GM18868 (cell line): ENCODE measurements at regions not wholly inside any gene's neighbourhood (a gene's known extent, or its start where the extent isn't known, plus 50 kb on each side); places are given as distances from the start of the nearest gene placed in this dataset.
"Not testable (repeated sequence)": the region's sequence is repeated elsewhere in the genome, so short reads cannot be mapped to it uniquely, and the experiment has no call there.

Source experiments
- ATAC-seq: cut with Tn5 transposase; IDR thresholded peaks from one replicate; pipeline ENCODE4 v1.9.1; 2021; ENCODE audit warnings: mild to moderate bottlenecking, moderate library complexity; ENCODE audit not compliant: unreplicated experiment

DNA sequence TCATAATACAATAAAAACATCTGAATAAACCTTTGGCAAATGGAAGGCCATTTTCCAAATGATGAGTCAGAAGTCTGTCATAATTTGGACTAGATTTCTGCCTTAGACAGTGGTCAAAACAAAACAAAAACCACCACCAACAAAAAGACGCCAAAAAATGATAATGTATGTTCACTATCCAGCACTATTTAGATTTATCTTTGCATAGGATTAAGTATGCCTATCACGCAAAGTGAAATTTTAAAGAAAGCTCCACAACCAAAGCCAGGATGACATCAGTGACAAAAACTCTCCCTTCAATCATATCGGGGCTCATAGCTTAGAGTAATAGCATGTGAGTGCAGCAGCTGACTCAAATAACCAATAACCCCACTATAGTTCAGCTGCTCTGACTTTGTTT, 201.9 kb downstream of the MOXD1 start:
- ATAC-seq, result no peak

DNA sequence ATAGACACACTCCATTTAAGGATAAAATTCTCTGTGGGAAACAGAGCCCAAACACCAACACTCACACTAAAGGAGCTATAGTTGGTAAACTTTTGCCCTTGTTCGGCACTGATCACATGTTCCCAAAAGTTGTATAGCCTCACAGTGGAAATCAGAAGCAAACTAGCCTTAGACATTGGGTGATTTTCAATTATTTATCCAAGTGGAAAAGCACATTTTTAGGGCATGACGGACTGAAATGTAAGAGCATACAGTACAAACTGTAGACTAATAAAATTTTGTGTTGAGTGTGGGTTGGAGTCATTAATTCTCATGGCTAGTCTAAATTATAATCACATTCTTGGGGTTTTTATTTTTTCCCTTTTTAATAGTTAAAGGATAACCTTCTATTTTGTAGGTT, 202.4 kb downstream of the MOXD1 start:
- ATAC-seq, result no peak

DNA sequence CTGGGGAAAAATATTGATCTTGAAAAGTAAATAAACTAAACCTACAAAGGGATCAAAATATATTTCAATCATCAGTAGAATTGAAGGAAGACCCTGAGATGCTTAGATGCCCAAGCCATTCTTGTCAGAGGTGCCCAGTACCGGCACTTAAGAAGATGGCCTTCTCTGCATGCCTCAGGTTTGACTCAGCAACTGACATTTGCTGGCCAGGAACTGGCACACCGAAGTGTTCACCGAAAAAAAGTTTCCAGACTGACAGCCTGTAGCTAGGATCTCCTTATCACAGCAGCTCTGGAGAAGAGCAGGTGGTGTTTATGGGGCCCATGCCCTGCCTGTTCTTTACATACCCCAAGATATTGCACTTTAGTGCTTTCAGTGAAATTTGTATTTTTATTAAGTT, 203.2 kb downstream of the MOXD1 start:
- ATAC-seq, result no peak

DNA sequence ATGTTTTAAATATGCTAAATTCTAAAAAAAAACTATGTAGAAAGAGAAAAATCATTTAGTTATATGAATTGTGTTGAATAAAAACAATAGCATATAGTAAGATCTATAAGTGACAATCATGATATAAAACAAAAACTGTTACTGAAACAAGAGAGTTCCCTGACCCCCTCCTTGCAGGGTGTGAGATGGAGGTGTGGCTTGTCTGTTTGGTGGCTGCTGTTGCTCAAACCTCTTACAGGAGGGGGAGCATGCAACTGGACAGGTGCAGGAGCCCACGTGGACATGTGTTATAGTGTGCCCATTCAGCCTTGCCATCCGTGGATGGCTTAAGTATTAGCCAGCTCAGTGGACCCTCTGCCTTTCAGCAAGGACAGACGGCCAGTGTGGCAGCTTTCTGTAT, 206.7 kb downstream of the MOXD1 start:
- no peak for ATAC-seq

DNA sequence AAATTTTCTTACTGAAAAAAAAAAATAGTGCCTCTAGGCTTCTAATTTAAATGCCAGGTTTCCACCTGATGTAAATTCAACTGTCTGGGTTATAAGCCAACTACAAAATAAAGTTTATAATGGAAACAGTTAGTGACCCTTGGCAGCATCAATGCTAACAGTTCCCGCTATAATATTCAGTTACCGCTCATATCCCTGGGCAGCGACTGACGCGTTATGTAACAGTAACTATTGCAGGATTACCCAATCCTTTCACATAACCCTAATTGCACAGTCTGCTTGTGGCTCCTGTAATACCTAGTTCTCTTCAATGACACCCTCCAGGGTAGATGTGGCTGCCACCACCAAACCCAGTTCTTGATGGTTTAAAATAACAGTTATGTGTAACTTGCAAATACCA, 208.6 kb downstream of the MOXD1 start:
- ATAC-seq, result no peak

DNA sequence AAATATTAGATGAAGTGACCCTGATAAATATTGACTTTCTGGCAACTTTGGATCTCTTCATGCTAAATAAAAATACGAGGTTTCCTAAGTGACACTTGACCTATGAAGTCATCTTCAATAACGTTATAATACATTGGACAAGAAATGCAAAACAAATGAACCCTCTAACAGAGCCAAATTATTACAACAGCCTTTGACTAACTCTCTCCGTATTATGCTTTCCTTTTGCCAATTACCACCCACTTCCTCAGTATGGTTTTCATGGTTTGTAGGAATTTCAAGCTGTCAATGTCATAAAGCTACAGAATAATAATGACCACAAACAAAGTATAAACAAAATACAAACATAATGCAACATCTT, 210.5 kb downstream of the MOXD1 start:
- no peak for ATAC-seq

DNA sequence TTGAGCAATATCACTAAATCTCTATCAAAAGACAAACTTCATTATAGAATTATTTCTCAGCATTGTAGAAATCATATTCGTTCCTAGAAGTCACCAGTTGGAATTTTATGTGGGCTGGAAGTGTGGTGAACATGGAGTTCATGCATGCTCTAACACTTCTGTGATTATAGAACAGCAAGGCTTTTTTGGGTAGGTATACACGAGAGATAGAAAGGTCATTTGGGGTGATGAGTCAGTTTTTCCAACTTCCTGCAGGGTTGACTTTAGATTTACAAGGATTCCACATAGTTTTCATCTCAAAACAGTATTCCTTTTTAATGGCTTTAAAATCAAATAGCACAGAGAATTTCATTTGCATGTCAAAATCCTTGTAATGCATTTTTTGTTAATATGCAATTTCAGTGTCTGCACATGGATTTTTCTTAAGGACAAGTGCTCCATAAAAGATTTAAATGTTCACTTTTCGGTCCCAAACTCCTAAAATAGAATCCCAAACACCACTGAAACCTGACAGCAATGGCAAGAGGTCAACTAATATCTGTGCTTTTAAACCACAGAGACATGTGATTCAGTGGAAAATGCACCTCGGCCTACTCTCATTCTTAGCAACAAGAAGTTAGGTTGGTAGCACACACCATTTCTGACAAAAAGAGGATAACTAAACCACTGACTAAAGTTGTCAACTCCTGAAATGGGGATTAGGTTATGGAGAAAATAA, 211.0 kb downstream of the MOXD1 start:
- peak; percentile 56 for ATAC-seq

DNA sequence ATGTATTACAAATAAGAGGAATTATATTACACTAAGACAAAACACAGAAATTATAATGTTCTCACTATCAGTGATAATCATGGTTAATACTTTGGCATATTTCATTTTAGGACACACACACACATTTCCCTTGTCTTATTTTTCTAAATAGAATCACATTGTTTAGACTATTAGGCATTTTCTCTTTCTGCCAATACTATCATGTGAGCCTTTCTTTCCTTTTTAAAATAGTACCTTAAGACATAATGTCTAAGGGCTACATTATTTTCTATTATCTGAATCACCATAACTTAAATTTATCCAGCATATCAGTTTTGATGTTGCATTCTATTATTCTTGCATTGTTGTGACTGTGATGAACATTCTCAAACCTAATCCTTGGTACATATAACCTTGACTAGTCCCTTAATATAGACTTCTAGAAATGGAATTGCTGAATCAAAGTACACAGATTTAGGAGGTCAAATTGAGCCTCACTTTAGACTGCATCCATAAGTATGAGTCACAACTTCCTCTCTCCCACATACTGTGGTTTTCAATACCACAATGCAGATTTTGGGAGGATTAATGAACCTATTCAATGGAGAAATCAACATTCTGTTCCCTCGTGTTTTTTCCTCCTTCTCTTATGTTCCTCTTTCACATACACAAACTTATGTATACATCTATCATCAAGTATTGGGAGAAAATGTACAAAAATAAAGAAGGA, 212.6 kb downstream of the MOXD1 start:
- ATAC-seq, result no peak

DNA sequence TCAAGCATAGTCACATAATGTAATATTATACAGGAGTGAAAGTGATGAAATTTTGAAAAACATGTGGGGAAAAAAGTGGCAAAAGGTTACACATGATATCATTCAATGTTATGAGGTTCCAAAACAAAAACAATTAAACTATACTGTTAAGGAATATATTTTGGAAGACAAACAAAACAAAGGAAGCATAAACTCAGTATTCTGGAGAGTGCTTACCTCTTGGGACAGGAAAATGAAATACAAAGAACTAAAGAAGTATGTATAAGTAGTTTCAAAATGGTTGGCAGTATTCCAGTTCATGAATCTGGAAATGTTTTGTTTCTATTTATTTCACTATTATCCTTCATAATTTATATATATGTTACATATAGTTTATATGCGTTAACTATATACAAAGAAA, 213.5 kb downstream of the MOXD1 start:
- ATAC-seq, result no peak

DNA sequence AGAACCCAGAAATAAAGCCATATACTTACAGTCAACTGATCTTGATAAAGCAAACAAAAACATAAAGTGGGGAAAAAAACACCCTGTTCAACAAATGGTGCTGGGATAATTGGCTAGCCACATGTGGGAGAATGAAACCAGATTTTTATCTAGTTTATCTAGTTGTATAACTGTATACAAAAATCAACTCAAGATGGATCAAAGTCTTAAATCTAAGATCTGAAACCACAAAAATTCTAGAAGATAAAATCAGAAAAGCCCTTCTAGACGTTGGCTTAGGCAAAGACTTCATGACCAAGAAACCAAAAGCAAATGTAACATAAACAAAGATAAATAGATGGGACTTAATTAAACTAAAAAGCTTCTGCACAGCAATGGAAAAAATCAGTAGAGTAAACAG, 216.3 kb downstream of the MOXD1 start:
- not testable (repeated sequence) for ATAC-seq

DNA sequence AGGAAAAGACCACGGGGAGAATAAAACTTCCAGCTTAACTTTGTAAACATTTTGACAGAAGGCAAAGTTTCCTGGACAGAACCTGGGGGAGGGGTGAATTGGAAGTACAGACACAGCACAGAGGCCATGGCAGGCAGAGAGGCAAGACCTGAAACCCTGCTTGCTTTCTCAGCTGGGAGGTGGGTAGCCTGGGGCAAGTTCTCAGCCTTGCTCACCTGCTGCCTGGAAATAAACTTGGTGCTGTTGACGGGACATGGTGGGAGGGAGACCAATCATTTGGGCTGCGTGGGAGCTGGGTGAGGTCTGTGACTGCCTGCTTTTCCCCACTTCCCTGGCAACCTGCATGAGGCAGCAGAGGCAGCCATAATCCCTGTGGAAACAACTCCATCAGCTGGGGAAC, 221.3 kb downstream of the MOXD1 start:
- ATAC-seq, result no peak

DNA sequence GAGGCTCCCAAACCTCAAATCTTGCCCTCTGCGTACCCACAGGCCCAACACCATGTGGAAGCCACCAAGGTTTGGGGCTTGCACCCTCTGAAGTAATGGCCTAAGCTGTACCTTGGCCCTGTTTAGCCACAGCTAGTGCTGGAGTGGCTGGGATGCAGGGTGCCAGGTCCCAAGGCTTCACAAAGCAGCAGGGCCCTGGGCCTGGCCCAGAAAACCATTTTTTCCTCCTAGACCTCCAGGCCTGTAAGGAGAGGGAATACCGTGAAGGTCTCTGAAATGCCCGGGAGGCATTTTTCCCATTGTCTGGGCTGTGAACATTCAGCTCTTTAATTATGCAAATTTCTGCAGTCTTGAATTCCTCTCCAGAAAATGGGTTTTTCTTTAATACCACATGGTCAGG, 223.7 kb upstream of the CCN2 start:
- ATAC-seq, result no peak

DNA sequence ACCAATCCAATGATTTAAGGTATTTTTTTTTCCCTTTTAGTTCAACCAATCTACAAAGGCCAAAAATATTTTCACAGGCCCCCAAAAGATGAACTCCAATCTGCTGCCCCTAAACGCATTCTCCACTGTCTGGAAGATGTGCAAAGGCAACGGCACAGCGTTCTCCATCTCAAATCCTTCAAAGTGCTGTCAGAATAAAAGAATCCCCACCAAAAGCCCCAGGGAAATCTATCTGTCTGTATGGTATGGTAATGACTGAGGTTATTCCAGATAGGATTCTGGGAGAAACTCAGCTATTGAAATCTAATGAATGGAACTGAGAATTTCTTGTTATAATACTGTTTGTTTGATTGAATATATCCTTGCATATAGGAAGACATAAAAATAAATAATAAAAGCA, 217.8 kb upstream of the CCN2 start:
- ATAC-seq, result no peak

DNA sequence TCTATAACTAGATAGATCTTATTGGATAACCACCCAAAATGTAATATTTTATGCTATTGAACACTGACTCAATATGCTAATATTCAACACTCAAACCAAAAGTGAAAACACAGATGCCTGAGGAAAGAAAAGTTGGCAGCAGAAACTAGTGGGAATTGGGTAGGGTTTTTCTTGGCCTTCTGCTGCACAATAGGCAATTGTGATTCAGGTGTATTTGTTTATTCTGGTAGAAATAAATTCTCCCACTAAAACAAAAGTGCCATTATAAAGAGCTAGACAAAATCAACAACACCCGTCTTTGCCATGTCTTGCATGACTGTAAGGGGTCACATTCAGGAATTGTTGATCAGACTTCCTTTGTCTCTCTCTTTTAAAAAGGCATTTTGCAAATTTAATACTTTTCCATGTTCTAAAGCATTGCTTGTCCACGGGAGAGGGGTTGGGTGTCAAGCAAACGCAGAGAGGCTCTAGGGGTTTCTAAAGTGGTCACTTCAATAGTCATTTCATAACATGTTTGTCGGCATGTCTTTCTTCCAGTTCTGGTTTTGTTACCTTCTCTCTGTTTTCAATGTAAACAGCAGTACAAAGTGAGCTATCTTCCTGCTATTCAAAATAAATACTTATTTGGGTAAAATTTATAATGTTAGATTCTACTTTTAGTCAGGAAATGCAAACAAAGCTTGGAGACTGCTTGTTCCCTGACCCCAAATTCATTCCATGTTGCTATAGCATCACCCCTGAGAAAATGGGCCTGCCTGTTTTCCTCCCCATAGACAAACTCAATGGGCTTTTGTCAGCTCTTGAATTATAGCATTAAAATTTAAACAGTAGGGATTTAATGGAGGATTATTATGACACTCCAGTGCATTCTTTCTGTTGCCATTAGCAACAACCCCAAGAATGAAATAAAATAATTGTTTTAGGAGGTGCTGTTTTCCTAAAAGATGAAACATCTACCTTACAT, 217.0 kb upstream of the CCN2 start:
- ATAC-seq, result no peak

DNA sequence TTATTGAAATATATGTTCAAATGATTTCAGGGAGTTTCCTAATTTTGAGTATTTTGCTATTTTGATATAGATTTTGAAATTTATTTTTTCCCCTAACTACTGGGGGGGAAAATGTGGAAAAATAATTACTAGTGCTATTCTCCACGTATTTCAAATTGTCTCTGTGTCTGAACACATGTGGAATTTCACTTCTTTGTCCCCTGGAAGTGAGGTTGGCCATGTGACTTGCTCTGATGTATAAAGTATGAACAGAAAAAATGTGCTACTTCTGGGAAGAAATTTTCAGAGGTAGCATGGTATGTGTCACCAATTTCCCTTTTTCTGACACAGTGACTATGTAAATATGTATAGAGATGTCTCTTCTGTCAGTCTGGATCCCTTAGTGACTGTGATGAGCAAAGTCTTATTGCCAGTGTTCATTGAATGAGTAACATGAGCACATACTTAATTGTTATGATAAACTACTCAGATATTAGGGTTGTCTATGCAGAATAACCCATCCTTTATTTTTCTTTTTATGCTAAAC, 215.4 kb upstream of the CCN2 start:
- ATAC-seq, result no peak

DNA sequence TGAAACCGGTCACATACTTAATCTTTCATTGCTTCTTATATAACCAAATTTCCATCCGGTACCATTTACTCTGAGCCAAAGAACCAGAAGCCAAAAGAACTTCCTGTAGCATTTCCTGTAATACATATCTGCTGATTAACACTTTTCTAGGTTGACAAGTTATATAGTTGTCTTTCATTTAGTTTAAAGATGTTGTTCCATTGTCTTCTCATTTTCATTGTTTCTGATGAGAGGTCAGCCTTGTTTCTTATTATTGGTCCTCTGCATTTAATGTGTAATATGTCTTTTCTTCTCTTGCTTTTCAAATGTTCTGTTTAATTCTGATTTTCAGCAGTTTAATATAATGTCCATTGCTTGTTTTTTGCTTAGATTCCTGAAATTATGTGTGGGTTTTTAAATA, 214.5 kb upstream of the CCN2 start:
- ATAC-seq, result no peak

DNA sequence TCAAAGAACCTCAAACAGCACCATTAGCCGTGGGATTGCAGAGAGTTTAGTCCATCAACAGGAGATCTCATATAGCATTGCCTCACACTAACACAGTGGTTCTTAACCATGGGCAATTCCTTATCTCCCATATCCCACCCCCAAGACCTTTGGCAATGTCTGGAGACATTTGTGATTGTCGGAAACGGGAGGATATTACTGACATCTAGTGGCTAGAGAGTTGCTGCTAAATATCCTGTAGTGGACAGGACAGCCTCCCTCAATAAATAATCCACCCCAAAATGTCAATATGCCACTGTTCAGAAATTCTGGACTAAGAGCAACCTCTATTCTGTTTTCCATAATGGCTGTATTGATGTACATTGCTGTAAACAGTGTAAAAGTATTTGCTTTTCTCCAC, 210.1 kb upstream of the CCN2 start:
- ATAC-seq, result no peak

DNA sequence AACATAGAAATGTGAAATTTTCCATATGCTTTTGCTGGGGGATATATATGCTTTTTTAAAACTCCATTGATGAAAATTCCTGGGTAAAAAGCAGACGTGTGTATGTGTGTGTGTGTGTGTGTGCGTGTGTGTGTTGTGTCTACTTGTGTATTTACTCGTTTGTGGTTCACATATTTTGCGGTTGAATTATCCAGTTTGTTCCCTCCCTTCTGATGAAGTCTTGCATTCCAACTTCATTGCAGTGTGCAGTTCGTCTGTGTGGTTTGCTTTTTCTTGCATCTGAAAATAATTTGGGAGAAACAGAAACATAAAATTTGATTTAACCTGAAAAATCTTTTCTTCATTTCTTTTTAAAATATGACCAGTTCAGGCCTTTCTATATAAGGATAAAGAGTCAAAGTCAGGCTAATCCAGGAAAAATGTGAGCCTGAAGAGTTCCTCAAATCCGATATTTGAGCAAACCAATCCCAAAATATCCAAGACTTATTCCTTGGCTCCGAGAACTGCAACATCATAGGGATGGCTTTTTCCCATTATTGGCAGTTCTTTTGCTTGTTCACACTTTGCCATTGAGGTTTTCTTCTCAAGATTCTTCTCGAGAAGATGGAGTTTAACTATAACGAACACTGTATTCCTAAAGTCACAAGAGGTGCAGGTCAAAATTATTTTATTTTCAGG, 202.2 kb upstream of the CCN2 start:
- no peak for ATAC-seq

DNA sequence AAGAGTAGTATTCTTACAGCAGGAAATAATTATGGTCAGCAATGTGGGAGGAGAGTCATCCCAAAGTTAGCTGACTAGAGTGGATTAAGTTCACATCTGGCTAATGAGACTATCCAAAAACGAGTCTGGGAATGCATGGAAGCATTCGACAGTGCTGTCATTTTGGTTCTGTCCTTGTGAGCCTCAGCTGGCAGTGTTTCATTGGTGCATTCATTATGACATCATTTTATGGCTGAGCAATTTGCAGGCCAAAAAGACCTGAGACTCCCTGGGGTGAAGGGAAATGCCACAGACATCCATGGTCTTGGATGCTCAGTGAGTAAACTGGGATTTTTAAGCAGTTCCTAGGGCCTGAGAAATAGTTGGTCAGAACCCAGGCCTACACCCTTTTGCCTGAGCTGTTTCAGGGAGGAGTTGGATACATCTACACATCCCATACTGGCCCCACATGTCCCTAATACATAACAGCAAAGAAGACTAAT, 196.4 kb upstream of the CCN2 start:
- ATAC-seq, result no peak

DNA sequence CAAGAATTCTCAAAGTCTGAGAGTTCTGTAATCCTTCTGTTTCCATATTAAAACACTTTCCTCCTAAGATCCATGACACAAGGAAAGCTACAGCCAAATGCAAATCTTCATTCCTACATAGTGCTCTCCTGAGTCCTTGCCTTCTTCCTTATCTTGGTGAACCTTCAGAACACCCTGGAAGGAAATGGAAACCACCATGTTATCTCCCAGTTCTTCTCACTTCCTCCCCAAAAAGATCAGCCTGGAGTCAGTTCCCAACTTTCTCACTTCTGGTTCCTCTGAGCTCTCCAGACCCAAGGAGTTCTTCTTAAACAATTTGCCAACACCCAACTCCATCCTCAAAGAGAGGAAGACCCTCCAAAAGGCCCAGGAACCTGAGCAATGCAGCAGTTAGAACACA, 193.3 kb upstream of the CCN2 start:
- no peak for ATAC-seq

DNA sequence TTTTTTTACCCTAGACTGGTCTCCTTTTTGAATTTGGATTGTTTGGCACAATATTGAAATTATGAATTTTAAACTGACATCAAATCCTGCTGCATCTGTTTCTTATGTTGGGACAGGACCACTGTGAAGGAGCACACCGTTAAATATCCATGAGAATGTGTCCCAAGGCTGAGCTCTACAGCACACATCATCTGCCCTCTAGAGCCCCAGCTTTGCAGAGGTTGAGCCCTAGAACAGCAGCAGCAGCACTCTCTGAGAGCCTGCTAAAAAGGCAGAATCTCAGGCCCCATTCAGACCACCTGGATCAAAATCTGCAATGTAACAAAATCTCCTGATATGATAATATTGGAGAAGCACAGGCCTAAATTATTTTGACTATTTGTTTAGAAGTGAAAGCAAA, 192.1 kb upstream of the CCN2 start:
- ATAC-seq, result no peak
